GM12878 (cell line): ENCODE measurements at regions not wholly inside any gene's neighbourhood (a gene's known extent, or its start where the extent isn't known, plus 50 kb on each side); places are given as distances from the start of the nearest gene placed in this dataset.

Experiments
- ATAC-seq: fragments of 200-7000 bp; cut with Tn5 transposase; 3 replicates; pipeline ENCODE4 v1.9.1; 2020; ENCODE audit warnings: mild to moderate bottlenecking, moderate library complexity
- BruUV-seq: library from RNA; stranded (reverse); fragments of 400-500 nt; replicated peaks from 2 replicates; lab custom pipeline; 2021; lab: Mats Ljungman, UMichigan
- CTCF ChIA-PET: fragments of 300-600 bp; sonication (Branson Sonifier 250); formaldehyde crosslinking; extraction: SDS; loops from one replicate; lab custom pipeline; 2021; ENCODE audit warnings: inconsistent platforms; lab: Yijun Ruan, JAX
- POLR2A ChIA-PET: fragments of 350-600 bp; formaldehyde crosslinking; extraction: SDS; loops from one replicate; lab custom pipeline; 2021; ENCODE audit warnings: inconsistent platforms; lab: Charles Lee
- RAD21 ChIA-PET: fragments of 300-600 bp; sonication (Branson Sonifier 250); formaldehyde crosslinking; loops from one replicate; lab custom pipeline; 2023; ENCODE audit warnings: antibody characterized with exemption; ENCODE audit not compliant: unreplicated experiment; lab: Charles Lee
- SMC1A ChIA-PET: fragments of 300-600 bp; sonication (Branson Sonifier 250); formaldehyde crosslinking; loops from one replicate; lab custom pipeline; 2023; ENCODE audit not compliant: unreplicated experiment, uncharacterized antibody; lab: Charles Lee
- DNase-seq: peaks from one replicate; pipeline ENCODE4 v3.0.0-alpha.2; 2011; ENCODE audit warnings: low read depth, low spot score
- FAIRE-seq: peaks from 3 replicates; lab custom pipeline; 2011; peaks lifted over from hg19 to GRCh38; lab: Jason Lieb, UNC
- H2AFZ ChIP-seq: 2 replicates; pipeline ENCODE4 v1.6.0; 2011; ENCODE audit warnings: low read depth, low read length, control low read depth; ENCODE audit not compliant: control insufficient read depth
- H3K27ac ChIP-seq: 2 replicates; pipeline ENCODE4 v1.5.1; 2011; ENCODE audit warnings: control low read depth; ENCODE audit not compliant: control insufficient read depth, insufficient read depth
- H3K27me3 ChIP-seq, 2 experiments: replicated peaks in 1 of 2; 2 replicates each; pipeline versions ENCODE4 v1.6.0 to v1.6.1; 2011; ENCODE audit warnings: low read length in 1 of 2; ENCODE audit not compliant: control insufficient read depth in 2 of 2, insufficient read depth in 2 of 2
- H3K36me3 ChIP-seq, 2 experiments: 2 replicates each; pipeline ENCODE4 v1.5.1; 2011; ENCODE audit warnings: low read length in 1 of 2; ENCODE audit not compliant: control insufficient read depth in 2 of 2, insufficient read depth in 2 of 2
- H3K4me1 ChIP-seq: 2 replicates; pipeline ENCODE4 v1.6.1; 2011; ENCODE audit warnings: mild to moderate bottlenecking, low read length, moderate library complexity, mixed read lengths; ENCODE audit not compliant: control insufficient read depth, insufficient read depth
- H3K4me2 ChIP-seq: 2 replicates; pipeline ENCODE4 v1.6.0; 2011; ENCODE audit warnings: control low read depth; ENCODE audit not compliant: control insufficient read depth, insufficient read depth
- H3K4me3 ChIP-seq: fragments of 200-600 bp; sonication (generic); 2 replicates; pipeline ENCODE4 v1.5.1; 2016
- H3K79me2 ChIP-seq: 2 replicates; pipeline ENCODE4 v1.6.0; 2011; ENCODE audit warnings: low read length; ENCODE audit not compliant: control insufficient read depth, insufficient read depth
- H3K9ac ChIP-seq: 2 replicates; pipeline ENCODE4 v1.8.0; 2011; ENCODE audit warnings: low read length, control low read depth, mixed read lengths; ENCODE audit not compliant: control insufficient read depth, insufficient read depth
- H3K9me3 ChIP-seq: replicated peaks from 3 replicates; pipeline ENCODE4 v1.5.1; 2011; ENCODE audit warnings: mild to moderate bottlenecking, low read length; ENCODE audit not compliant: control insufficient read depth, insufficient read depth
- H4K20me1 ChIP-seq: 2 replicates; pipeline ENCODE4 v1.6.0; 2011; ENCODE audit not compliant: control insufficient read depth, insufficient read depth
- E2F8 ChIP-seq: fragments of 450-650 bp; IDR thresholded peaks from 2 replicates; pipeline ENCODE4 v1.6.1; 2018; ENCODE audit warnings: mild to moderate bottlenecking, low read depth, moderate library complexity; ENCODE audit not compliant: partially characterized antibody
- GATAD2B ChIP-seq: fragments of 450-650 bp; conservative IDR thresholded peaks from 2 replicates; pipeline ENCODE4 v1.6.1; 2017; ENCODE audit warnings: low read depth, mild to moderate bottlenecking, moderate library complexity
- WGBS: methylation state at CpG from one replicate; pipeline ENCODE4 v1.1.6; 2016; ENCODE audit warnings: low lambda C conversion rate; ENCODE audit not compliant: insufficient replicate concordance, insufficient coverage; ENCODE audit errors: missing lambda C conversion rate; 5-methylcytosine and 5-hydroxymethylcytosine counted together
- in situ Hi-C: fragments of 300-500 bp; cut with MboI; formaldehyde crosslinking; loops from 9 replicates; pipeline ENCODE4 v1.14.3; 2018; ENCODE audit warnings: mixed read lengths
- intact Hi-C: fragments of 100-400 bp; cut with micrococcal nuclease; formaldehyde crosslinking; loops from one replicate; pipeline ENCODE4 v1.14.2; 2022; ENCODE audit not compliant: unreplicated experiment
- TF ChIP-seq, protein P1 (sequence below): fragments of 450-650 bp; formaldehyde crosslinking; IDR thresholded peaks from 2 replicates; pipeline ENCODE4 v1.4.0; 2022; ENCODE audit warnings: mild to moderate bottlenecking, moderate library complexity

- TF ChIP-seq, protein P1, sequence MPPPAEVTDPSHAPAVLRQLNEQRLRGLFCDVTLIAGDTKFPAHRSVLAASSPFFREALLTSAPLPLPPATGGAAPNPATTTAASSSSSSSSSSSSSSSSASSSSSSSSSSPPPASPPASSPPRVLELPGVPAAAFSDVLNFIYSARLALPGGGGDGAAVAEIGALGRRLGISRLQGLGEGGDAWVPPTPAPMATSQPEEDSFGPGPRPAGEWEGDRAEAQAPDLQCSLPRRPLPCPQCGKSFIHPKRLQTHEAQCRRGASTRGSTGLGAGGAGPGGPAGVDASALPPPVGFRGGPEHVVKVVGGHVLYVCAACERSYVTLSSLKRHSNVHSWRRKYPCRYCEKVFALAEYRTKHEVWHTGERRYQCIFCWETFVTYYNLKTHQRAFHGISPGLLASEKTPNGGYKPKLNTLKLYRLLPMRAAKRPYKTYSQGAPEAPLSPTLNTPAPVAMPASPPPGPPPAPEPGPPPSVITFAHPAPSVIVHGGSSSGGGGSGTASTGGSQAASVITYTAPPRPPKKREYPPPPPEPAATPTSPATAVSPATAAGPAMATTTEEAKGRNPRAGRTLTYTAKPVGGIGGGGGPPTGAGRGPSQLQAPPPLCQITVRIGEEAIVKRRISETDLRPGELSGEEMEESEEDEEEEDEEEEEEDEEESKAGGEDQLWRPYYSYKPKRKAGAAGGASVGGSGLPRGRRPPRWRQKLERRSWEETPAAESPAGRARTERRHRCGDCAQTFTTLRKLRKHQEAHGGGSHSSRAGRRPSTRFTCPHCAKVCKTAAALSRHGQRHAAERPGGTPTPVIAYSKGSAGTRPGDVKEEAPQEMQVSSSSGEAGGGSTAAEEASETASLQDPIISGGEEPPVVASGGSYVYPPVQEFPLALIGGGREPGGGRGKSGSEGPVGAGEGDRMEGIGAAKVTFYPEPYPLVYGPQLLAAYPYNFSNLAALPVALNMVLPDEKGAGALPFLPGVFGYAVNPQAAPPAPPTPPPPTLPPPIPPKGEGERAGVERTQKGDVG (CRISPR knock-in tag) = no peak
Measured at GRCh38 chr7:3119963-3120362, 76.3 kb upstream of the CARD11 start (continued).

- no peak for TF ChIP-seq GATAD2B
- TF ChIP-seq E2F8 = no peak
- SMC1A ChIA-PET = no interaction called here
- POLR2A ChIA-PET = no interaction called here
- intact Hi-C loops = no loop called here
- no peak for DNase-seq
- Histone ChIP-seq H3K36me3 (no peaks in the 10 kb centered on the region), H3K4me1 (no peaks in the 10 kb centered on the region), H3K9me3 (no peaks in the 10 kb centered on the region), H3K9ac (no peak overlapping the region), H3K4me3 (no peak overlapping the region), H3K4me2 (no peak overlapping the region), H3K27me3 (no peaks in the 10 kb centered on the region), H2AFZ (no peak overlapping the region), H4K20me1 (no peaks in the 10 kb centered on the region), H3K27ac (no peak overlapping the region), H3K79me2 (no peaks in the 10 kb centered on the region)
- no peak for ATAC-seq
- no peak for FAIRE-seq
- CTCF ChIA-PET = interaction anchor here (1.1 kb wide), 1 partner anchor 55 kb away, joined by 3 read pairs; no protein-coding TSS in a partner anchor
- RAD21 ChIA-PET = no interaction called here
- WGBS = 65% methylated on average over 3 of the region's 3 CpGs
- no TSS peak for BruUV-seq
- in situ Hi-C loops = no loop called here
Measured at GRCh38 chr7:3120513-3120912, 76.8 kb upstream of the CARD11 start.
